H9 (cell line): ENCODE measurements at regions not wholly inside any gene's neighbourhood (a gene's known extent, or its start where the extent isn't known, plus 50 kb on each side); places are given as distances from the start of the nearest gene placed in this dataset.

ENCODE experiments used
- DNase-seq: peaks from one replicate; pipeline ENCODE4 v3.0.0-alpha.2; 2017
- H2AFZ ChIP-seq: one replicate; pipeline ENCODE4 v1.6.1; 2013; ENCODE audit warnings: mild to moderate bottlenecking, low read length, control low read depth, moderate library complexity
- H2AK5ac ChIP-seq: 2 replicates; pipeline ENCODE4 v1.6.1; 2013; ENCODE audit warnings: low read length, control low read depth, mixed read lengths; ENCODE audit not compliant: insufficient read length
- H2BK120ac ChIP-seq: one replicate; pipeline ENCODE4 v1.6.1; 2013; ENCODE audit warnings: low read depth, mild to moderate bottlenecking, low read length, control low read depth, inconsistent platforms; ENCODE audit not compliant: poor library complexity, severe bottlenecking
- H2BK12ac ChIP-seq: 2 replicates; pipeline ENCODE4 v1.6.1; 2013; ENCODE audit warnings: low read length, control low read depth, mixed read lengths, low read depth; ENCODE audit not compliant: insufficient read length
- H2BK15ac ChIP-seq: 2 replicates; pipeline ENCODE4 v1.6.1; 2013; ENCODE audit warnings: low read depth, low read length, control low read depth
- H2BK20ac ChIP-seq: one replicate; pipeline ENCODE4 v1.6.1; 2013; ENCODE audit warnings: low read depth, mild to moderate bottlenecking, low read length, control low read depth, inconsistent platforms; ENCODE audit not compliant: poor library complexity, severe bottlenecking
- H2BK5ac ChIP-seq: 2 replicates; pipeline ENCODE4 v1.6.1; 2013; ENCODE audit warnings: low read length, control low read depth, mixed read lengths; ENCODE audit not compliant: insufficient read length
- H3K14ac ChIP-seq: 2 replicates; pipeline ENCODE4 v1.6.1; 2013; ENCODE audit warnings: low read length, control low read depth; ENCODE audit not compliant: insufficient read depth
- H3K18ac ChIP-seq: 2 replicates; pipeline ENCODE4 v1.6.1; 2013; ENCODE audit warnings: low read depth, mild to moderate bottlenecking, mixed read lengths, low read length, control low read depth; ENCODE audit not compliant: insufficient read length
- H3K23ac ChIP-seq: 2 replicates; pipeline ENCODE4 v1.6.1; 2013; ENCODE audit warnings: low read length, control low read depth, mixed read lengths, low read depth; ENCODE audit not compliant: insufficient read length
- H3K23me2 ChIP-seq: 2 replicates; pipeline ENCODE4 v1.6.1; 2013; ENCODE audit warnings: low read depth, mild to moderate bottlenecking, mixed read lengths, low read length, control low read depth; ENCODE audit not compliant: insufficient read length, poor library complexity, severe bottlenecking
- H3K27ac ChIP-seq: 2 replicates; pipeline ENCODE4 v1.5.1; 2013; ENCODE audit warnings: low read length, control low read depth, mixed read lengths, low read depth; ENCODE audit not compliant: insufficient read length
- H3K27me3 ChIP-seq: 2 replicates; pipeline ENCODE4 v1.6.1; 2013; ENCODE audit warnings: low read length, control low read depth, inconsistent platforms; ENCODE audit not compliant: insufficient read depth
- H3K4ac ChIP-seq: 2 replicates; pipeline ENCODE4 v1.6.1; 2013; ENCODE audit warnings: low read depth, mild to moderate bottlenecking, control low read depth, inconsistent platforms, low read length, moderate library complexity
- H3K4me1 ChIP-seq: 2 replicates; pipeline ENCODE4 v1.6.1; 2013; ENCODE audit warnings: low read length, control low read depth, inconsistent platforms; ENCODE audit not compliant: insufficient read depth
- H3K4me2 ChIP-seq: 2 replicates; pipeline ENCODE4 v1.6.1; 2013; ENCODE audit warnings: low read length, control low read depth, mixed read lengths; ENCODE audit not compliant: insufficient read length, insufficient read depth
- H3K56ac ChIP-seq: 2 replicates; pipeline ENCODE4 v1.6.1; 2013; ENCODE audit warnings: low read depth, mild to moderate bottlenecking, mixed read lengths, low read length, control low read depth; ENCODE audit not compliant: insufficient read length
- H3K79me1 ChIP-seq: 2 replicates; pipeline ENCODE4 v1.6.1; 2013; ENCODE audit warnings: low read depth, mild to moderate bottlenecking, moderate library complexity, low read length, control low read depth, inconsistent platforms; ENCODE audit not compliant: insufficient read depth, poor library complexity, severe bottlenecking
- H3K79me2 ChIP-seq: 2 replicates; pipeline ENCODE4 v1.6.1; 2013; ENCODE audit warnings: low read length, control low read depth, inconsistent platforms; ENCODE audit not compliant: insufficient read depth
- H3K9ac ChIP-seq: 2 replicates; pipeline ENCODE4 v1.6.1; 2013; ENCODE audit warnings: low read length, control low read depth, mixed read lengths; ENCODE audit not compliant: insufficient read length; ENCODE audit errors: extremely low read depth
- H3K9me3 ChIP-seq: one replicate; pipeline ENCODE4 v1.6.1; 2013; ENCODE audit warnings: low read depth, low read length, inconsistent platforms; ENCODE audit not compliant: control insufficient read depth
- H3T11ph ChIP-seq: one replicate; pipeline ENCODE4 v1.6.1; 2013; ENCODE audit warnings: mild to moderate bottlenecking, low read length, control low read depth, inconsistent platforms
- H4K20me1 ChIP-seq: one replicate; pipeline ENCODE4 v1.6.1; 2013; ENCODE audit not compliant: control insufficient read depth, insufficient read length, insufficient read depth
- H4K5ac ChIP-seq: 2 replicates; pipeline ENCODE4 v1.6.1; 2013; ENCODE audit warnings: low read depth, mild to moderate bottlenecking, mixed read lengths, low read length, control low read depth; ENCODE audit not compliant: insufficient read length
- H4K8ac ChIP-seq: replicated peaks from 2 replicates; pipeline ENCODE4 v1.6.1; 2013; ENCODE audit warnings: low read length, control low read depth, mixed read lengths, low read depth; ENCODE audit not compliant: insufficient read length
- H4K91ac ChIP-seq: 2 replicates; pipeline ENCODE4 v1.6.1; 2013; ENCODE audit warnings: low read depth, mild to moderate bottlenecking, moderate library complexity, mixed read lengths, low read length, control low read depth; ENCODE audit not compliant: insufficient read length
- H3K27ac Mint-ChIP-seq, 3 experiments: 2 replicates in 2 of 3; 3 replicates in 1 of 3; pipeline ENCODE4 v1.8.0; 2020 to 2021; ENCODE audit warnings: mixed read lengths in 3 of 3, mild to moderate bottlenecking in 1 of 3, moderate library complexity in 1 of 3
- H3K27me3 Mint-ChIP-seq: 2 replicates; pipeline ENCODE4 v1.8.0; 2021; ENCODE audit warnings: low read depth, mild to moderate bottlenecking, moderate library complexity, mixed read lengths
- H3K36me3 Mint-ChIP-seq, 3 experiments: 2 replicates in 2 of 3; 3 replicates in 1 of 3; pipeline ENCODE4 v1.8.0; 2020 to 2021; ENCODE audit warnings: low read depth in 3 of 3, mixed read lengths in 3 of 3; ENCODE audit not compliant: insufficient read depth in 1 of 3
- H3K4me1 Mint-ChIP-seq, 2 experiments: 2 replicates each; pipeline ENCODE4 v1.8.0; 2020; ENCODE audit warnings: mixed read lengths in 2 of 2
- H3K4me3 Mint-ChIP-seq, 2 experiments: 2 replicates in 1 of 2; 3 replicates in 1 of 2; pipeline ENCODE4 v1.8.0; 2020 to 2021; ENCODE audit warnings: mild to moderate bottlenecking in 2 of 2, mixed read lengths in 2 of 2, moderate library complexity in 1 of 2
- H3K9me3 Mint-ChIP-seq, 2 experiments: 2 replicates in 1 of 2; 3 replicates in 1 of 2; pipeline ENCODE4 v1.8.0; 2020; ENCODE audit warnings: mild to moderate bottlenecking in 2 of 2, mixed read lengths in 2 of 2, moderate library complexity in 1 of 2
- WGBS: extraction: QIAGEN DNeasy Blood & Tissue Kit; methylation state at CpG from one replicate; pipeline ENCODE4 v1.1.7; 2013; ENCODE audit warnings: missing lambda C conversion rate, low lambda C conversion rate, mixed read lengths; ENCODE audit not compliant: insufficient read length; ENCODE audit errors: extremely low coverage; 5-methylcytosine and 5-hydroxymethylcytosine counted together
- TF ChIP-seq, protein P1 (sequence below): fragments of 200-600 bp; sonication (generic); conservative IDR thresholded peaks from 3 replicates; pipeline ENCODE4 v1.8.0; 2021; ENCODE audit warnings: antibody characterized with exemption, mild to moderate bottlenecking

DNA sequence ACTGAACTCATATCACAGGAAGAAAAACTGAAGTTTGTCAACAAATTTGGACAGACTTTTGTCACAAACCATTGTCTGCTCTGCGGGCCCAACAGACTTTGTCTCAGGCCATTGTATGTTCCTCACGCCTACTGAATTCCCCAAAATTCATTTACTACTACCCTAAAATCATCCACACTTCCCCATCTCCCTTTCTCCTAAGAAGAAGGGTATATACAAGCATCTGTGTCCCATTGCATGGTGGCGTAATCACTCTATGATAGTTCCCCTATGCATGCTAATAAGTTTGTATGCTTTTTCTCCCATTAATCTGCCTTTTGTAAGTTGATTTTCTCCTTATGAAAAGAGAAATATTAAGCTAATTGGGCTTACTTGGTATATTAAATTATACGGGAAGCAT, 54.9 kb upstream of the ATF3 start:
- H3K27ac ChIP-seq, result no peak overlapping the region
- WGBS, result 100% methylated on average over 1 of the region's 4 CpGs

More for the DNA sequence above, 54.9 kb upstream of the ATF3 start:
- H2BK15ac ChIP-seq, result no peak overlapping the region
- no peak overlapping the region for H3K56ac ChIP-seq
- no peaks in the 10 kb centered on the region for H3K79me2 ChIP-seq
- H3K4ac ChIP-seq, result no peak overlapping the region
- H3K27ac Mint-ChIP-seq, result no peak overlapping the region
- DNase-seq, result no peak
- TF ChIP-seq, protein P1, sequence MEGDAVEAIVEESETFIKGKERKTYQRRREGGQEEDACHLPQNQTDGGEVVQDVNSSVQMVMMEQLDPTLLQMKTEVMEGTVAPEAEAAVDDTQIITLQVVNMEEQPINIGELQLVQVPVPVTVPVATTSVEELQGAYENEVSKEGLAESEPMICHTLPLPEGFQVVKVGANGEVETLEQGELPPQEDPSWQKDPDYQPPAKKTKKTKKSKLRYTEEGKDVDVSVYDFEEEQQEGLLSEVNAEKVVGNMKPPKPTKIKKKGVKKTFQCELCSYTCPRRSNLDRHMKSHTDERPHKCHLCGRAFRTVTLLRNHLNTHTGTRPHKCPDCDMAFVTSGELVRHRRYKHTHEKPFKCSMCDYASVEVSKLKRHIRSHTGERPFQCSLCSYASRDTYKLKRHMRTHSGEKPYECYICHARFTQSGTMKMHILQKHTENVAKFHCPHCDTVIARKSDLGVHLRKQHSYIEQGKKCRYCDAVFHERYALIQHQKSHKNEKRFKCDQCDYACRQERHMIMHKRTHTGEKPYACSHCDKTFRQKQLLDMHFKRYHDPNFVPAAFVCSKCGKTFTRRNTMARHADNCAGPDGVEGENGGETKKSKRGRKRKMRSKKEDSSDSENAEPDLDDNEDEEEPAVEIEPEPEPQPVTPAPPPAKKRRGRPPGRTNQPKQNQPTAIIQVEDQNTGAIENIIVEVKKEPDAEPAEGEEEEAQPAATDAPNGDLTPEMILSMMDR, result no peak
- H2BK12ac ChIP-seq, result no peak overlapping the region
- H3K36me3 Mint-ChIP-seq, result no peaks in the 10 kb centered on the region
- H3K4me3 Mint-ChIP-seq, result no peak overlapping the region
- no peaks in the 10 kb centered on the region for H3K9me3 ChIP-seq
- H3K18ac ChIP-seq, result no peak overlapping the region
- H3K27me3 ChIP-seq, result no peaks in the 10 kb centered on the region
- H2AFZ ChIP-seq, result no peak overlapping the region
- H3K4me1 Mint-ChIP-seq, result peaks cover 27 to 47% of the 10 kb centered on the region in 2 experiments
- H2BK20ac ChIP-seq, result no peak overlapping the region
- no peaks in the 10 kb centered on the region for H3K4me1 ChIP-seq
- H3K14ac ChIP-seq, result no peak overlapping the region
- peaks cover 5% of the 10 kb centered on the region for H3K23me2 ChIP-seq
- H3K23ac ChIP-seq, result no peak overlapping the region
- H2BK120ac ChIP-seq, result no peak overlapping the region
- no peak overlapping the region for H4K5ac ChIP-seq
- H2BK5ac ChIP-seq, result no peak overlapping the region
- no peaks in the 10 kb centered on the region for H3K79me1 ChIP-seq
- no peak overlapping the region for H3K9ac ChIP-seq
- no peak overlapping the region for H4K91ac ChIP-seq
- no peak overlapping the region for H3K4me2 ChIP-seq
- H3T11ph ChIP-seq, result no peak overlapping the region
- H3K27me3 Mint-ChIP-seq, result peaks cover 35% of the 10 kb centered on the region
- H3K9me3 Mint-ChIP-seq, result peaks cover 0 to 13% of the 10 kb centered on the region in 2 experiments; a peak in 2 of 5 replicates
- no peak overlapping the region for H2AK5ac ChIP-seq
- no peak overlapping the region for H4K8ac ChIP-seq
- no peaks in the 10 kb centered on the region for H4K20me1 ChIP-seq
